Skeletal muscle satellite cell (primary cell): ENCODE measurements at regions not wholly inside any gene's neighbourhood (a gene's known extent, or its start where the extent isn't known, plus 50 kb on each side); places are given as distances from the start of the nearest gene placed in this dataset.
"Not testable (repeated sequence)": the region's sequence is repeated elsewhere in the genome, so short reads cannot be mapped to it uniquely, and the experiment has no call there.

Experiments
- H3K27me3 ChIP-seq: 2 replicates; pipeline ENCODE4 v1.7.0; 2013; ENCODE audit warnings: low read length; ENCODE audit not compliant: control insufficient read depth, insufficient read depth
- H3K36me3 ChIP-seq: 2 replicates; pipeline ENCODE4 v1.7.0; 2013; ENCODE audit warnings: mild to moderate bottlenecking, control low read depth, low read length; ENCODE audit not compliant: insufficient read depth
- H3K4me1 ChIP-seq: 2 replicates; pipeline ENCODE4 v1.7.0; 2013; ENCODE audit warnings: low read length; ENCODE audit not compliant: control insufficient read depth, insufficient read depth
- H3K4me2 ChIP-seq: 2 replicates; pipeline ENCODE4 v1.7.0; 2013; ENCODE audit warnings: mild to moderate bottlenecking, low read length
- H3K4me3 ChIP-seq: 2 replicates; pipeline ENCODE4 v1.7.0; 2013; ENCODE audit warnings: low read length
- H3K9ac ChIP-seq: 2 replicates; pipeline ENCODE4 v1.7.0; 2013; ENCODE audit warnings: mild to moderate bottlenecking, low read depth, low read length, moderate library complexity
- H3K9me3 ChIP-seq: replicated peaks from 2 replicates; pipeline ENCODE4 v1.7.0; 2013; ENCODE audit warnings: mild to moderate bottlenecking, control low read depth, low read length

DNA sequence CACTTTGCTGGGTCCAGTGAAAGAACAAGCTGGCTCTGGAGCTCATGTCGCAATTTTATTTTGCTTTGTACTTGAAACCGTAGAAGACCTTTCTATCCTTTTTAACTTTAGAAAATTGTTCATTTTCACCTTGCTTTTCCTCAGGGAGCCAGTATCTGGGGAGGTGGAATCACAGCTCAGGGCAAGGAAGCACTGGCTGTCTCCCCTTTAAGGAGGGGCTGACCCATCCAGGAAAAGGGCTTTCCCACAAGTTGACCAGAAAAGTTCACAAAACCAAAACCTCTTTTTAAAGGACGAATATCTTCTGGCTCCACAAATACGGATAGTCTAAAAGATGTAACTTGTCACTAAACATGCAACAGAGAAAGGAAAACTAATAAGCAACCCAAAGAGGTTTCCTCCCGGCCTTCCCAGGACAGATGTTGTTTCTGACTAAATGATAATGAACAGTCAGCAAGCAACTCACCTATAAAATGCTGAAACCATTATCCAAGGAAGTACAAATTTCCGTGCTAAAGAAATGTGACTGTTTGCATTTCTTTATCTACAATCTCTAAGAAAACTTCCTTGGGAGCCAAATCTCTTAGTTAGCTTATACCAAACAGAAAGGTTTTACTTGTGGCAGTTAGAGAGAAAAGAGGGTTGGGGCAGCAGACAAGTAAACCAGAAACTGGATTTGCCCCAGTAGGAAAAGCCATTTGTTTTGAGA is 278.2 kb downstream of the PLK2 start:
- Histone ChIP-seq H3K4me3 (no peak overlapping the region), H3K36me3 (no peaks in the 10 kb centered on the region), H3K27me3 (no peaks in the 10 kb centered on the region), H3K4me2 (no peak overlapping the region), H3K9me3 (no peaks in the 10 kb centered on the region), H3K9ac (no peak overlapping the region), H3K4me1 (peaks cover 49% of the 10 kb centered on the region)

DNA sequence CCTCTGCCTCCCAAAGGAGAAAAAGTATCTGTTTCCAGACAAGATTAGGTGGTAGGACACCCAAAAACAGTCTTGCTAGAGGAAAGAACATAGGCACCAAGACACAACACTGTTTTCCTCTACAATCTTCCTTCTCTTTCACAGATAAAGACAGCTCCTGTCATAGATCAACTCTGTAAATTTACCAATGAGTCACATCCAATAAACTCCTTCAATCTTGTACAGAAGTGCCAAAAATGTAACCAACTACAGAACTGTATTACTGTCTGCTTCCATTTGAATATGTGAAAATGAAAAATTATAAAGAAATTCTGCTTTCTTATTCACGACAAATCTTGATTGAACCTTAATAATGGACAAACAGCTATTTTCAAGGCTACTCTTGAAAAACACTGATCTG is 286.9 kb downstream of the PLK2 start:
- Histone ChIP-seq H3K9me3 (no peaks in the 10 kb centered on the region), H3K9ac (no peak overlapping the region), H3K27me3 (no peaks in the 10 kb centered on the region), H3K4me3 (no peak overlapping the region), H3K4me2 (no peak overlapping the region), H3K4me1 (no peaks in the 10 kb centered on the region), H3K36me3 (no peaks in the 10 kb centered on the region)

DNA sequence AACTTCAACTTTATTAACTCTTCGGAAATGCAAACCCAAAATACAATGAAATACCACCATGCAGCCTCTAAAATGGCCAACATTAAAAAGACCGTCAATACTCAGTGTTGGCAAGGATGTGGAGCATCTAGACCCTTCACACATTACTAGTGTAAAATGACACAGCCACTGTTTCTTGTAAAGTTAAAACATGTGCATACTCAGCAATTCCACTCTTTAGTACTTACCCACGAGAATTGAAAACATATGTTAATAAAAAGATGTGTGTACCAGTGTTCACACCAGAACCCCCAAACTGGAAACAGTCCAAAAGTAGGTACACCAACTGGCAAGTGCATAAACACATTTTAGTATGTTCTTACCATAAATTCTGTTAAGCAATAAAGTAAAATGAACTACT is 294.7 kb downstream of the PLK2 start:
- Histone ChIP-seq H3K4me1 (no peaks in the 10 kb centered on the region), H3K27me3 (no peaks in the 10 kb centered on the region)

DNA sequence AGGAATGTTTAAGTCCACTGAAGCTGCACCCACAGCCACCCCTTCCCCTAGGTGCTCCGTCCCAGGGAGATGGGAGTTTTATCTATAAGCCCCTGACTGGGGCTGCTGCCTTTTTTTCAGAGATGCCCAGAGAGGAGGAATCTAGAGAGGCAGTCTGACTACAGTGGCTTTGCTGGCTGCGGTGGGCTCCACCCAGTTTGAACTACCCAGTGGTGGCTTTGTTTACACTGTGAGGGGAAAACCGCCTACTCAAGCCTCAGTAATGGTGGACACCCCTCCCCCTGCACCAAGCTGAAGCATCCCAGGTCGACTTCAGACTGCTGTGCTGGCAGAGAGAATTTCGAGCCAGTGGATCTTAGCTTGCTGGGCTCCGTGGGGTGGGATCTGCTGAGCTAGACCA is 298.0 kb downstream of the PLK2 start:
- H3K27me3 ChIP-seq, H3K4me1 ChIP-seq, H3K9me3 ChIP-seq, H3K4me2 ChIP-seq, H3K9ac ChIP-seq, H3K36me3 ChIP-seq, H3K4me3 ChIP-seq: not testable (repeated sequence)

More for the DNA sequence above, 294.7 kb downstream of the PLK2 start:
- Histone ChIP-seq H3K9ac (no peak overlapping the region), H3K36me3 (no peaks in the 10 kb centered on the region), H3K4me3 (no peak overlapping the region), H3K9me3 (no peaks in the 10 kb centered on the region), H3K4me2 (no peak overlapping the region)

DNA sequence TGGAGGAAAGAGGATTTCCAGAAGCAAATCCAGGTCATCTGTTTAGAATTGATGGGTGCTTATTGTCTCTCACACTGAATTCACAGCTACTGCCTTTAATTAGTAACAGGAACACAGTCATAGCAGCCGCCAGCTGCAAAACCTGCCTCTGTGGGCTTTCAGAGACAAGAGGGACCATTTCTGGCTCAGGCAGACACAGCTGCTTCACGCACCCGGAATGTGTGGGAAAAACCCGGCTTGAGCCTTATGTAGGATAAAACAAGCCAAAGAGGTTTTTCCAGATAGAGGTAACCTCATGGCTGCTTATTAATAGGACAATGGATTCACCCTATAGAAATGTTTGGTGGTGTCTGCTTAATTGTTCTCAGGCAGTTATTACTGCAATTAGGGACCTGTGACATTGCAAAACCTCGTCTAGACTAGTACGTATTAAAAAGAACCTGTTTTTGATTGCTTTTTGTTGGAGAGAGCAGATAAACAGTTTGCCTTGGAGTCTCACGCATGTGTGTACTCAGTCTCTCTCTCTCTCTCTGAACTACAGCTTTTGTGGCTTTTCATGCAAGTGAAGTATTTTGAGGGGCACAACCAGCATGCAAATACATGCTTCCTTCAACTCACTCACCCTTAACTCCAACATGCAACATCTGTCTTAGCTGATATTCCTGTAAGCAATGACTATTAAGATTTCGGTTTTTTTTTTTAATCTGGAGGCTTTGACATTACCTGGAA is 302.7 kb downstream of the PLK2 start:
- Histone ChIP-seq H3K27me3 (no peaks in the 10 kb centered on the region), H3K4me3 (no peak overlapping the region), H3K36me3 (no peaks in the 10 kb centered on the region), H3K4me1 (peaks cover 10% of the 10 kb centered on the region), H3K9me3 (no peaks in the 10 kb centered on the region), H3K4me2 (no peak overlapping the region), H3K9ac (no peak overlapping the region)

DNA sequence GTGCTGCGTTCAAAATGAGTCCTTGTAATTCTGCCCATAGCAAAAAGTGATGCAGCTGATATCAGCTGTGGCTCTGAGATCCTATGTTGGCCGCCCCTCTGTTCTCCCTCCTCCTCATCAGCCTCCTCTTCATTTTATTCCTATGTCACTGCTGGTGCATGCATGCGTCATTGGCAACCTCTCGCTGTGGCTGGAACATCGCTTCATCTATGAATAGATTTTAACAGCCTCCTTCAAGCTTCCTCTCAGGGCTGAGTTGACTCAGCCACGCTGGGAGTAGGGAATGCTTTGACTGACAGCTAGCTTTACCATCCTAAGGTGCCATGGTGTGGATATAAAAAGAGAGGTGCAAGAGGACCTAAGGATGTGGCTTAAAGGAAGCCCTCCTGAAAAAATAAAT is 303.5 kb downstream of the PLK2 start:
- H3K9ac ChIP-seq: no peak overlapping the region
- no peaks in the 10 kb centered on the region for H3K36me3 ChIP-seq
- no peaks in the 10 kb centered on the region for H3K9me3 ChIP-seq
- peak overlapping the region; percentile 32 for H3K4me2 ChIP-seq
- H3K4me3 ChIP-seq: no peak overlapping the region
- no peaks in the 10 kb centered on the region for H3K27me3 ChIP-seq
- peaks cover 10% of the 10 kb centered on the region for H3K4me1 ChIP-seq

DNA sequence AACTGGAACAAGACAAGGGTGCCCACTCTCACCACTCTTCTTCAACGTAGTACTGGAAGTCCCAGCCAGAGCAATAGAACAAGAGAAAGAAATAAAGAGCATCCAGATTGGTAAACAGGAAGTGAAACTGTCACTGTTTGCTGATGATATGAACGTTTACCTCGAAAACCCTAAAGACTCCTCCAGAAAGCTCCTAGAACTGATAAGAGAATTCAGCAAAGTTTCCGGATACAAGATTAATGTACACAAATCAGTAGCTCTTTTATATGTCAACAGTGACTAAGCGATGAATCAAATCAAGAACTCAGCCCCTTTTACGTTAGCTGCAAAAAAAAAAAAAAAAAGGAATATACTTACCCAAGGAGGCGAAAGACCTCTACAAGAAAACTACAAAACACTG is 306.6 kb downstream of the PLK2 start:
- no peak overlapping the region for H3K4me2 ChIP-seq
- no peak overlapping the region for H3K4me3 ChIP-seq
- H3K27me3 ChIP-seq: no peaks in the 10 kb centered on the region
- H3K9me3 ChIP-seq: no peaks in the 10 kb centered on the region
- H3K36me3 ChIP-seq: no peaks in the 10 kb centered on the region
- peaks cover 10% of the 10 kb centered on the region for H3K4me1 ChIP-seq
- no peak overlapping the region for H3K9ac ChIP-seq

DNA sequence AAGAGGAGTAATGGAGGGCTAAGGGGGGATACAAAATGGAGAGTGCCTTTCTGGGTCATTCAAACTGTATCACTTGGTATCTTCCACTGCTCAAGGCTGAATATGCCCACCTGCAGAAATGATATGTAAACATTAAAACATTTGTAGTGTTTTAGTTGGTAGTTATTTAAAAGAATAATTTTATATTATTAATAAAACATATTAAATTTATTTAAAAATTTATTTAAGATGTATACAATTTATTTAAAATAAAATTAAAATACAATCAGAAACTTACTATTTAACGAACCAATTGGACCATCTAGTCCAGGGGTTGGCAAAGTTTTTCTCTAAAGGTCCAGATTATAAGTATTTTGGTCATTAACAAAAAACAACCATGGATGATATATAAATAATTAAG is 308.5 kb downstream of the PLK2 start:
- H3K4me1 ChIP-seq: peaks cover 3% of the 10 kb centered on the region
- H3K4me3 ChIP-seq: no peak overlapping the region
- H3K27me3 ChIP-seq: no peaks in the 10 kb centered on the region
- H3K9me3 ChIP-seq: no peaks in the 10 kb centered on the region
- no peak overlapping the region for H3K9ac ChIP-seq
- no peaks in the 10 kb centered on the region for H3K36me3 ChIP-seq
- no peak overlapping the region for H3K4me2 ChIP-seq

DNA sequence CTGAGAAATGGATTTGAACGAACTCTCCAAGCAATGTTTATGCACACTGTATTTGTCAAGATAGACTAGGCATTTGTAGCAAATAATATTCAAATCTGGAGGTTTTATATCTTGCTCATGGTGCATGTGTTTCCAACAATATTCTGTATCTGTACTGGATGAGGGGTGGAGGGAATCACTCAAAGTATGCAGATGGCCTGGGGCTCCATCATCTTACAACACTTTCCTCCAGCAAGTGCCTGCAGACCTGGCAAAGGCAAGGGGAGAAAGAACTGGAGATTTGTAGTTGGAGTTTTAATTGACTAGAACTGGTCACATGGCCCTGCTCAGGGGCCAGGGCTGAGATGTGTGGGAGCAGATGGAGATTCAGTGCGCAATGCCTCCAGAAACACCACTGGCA is 309.0 kb downstream of the PLK2 start:
- Histone ChIP-seq H3K9me3 (no peaks in the 10 kb centered on the region), H3K9ac (no peak overlapping the region), H3K4me1 (no peaks in the 10 kb centered on the region), H3K27me3 (no peaks in the 10 kb centered on the region), H3K36me3 (no peaks in the 10 kb centered on the region), H3K4me2 (no peak overlapping the region), H3K4me3 (no peak overlapping the region)

DNA sequence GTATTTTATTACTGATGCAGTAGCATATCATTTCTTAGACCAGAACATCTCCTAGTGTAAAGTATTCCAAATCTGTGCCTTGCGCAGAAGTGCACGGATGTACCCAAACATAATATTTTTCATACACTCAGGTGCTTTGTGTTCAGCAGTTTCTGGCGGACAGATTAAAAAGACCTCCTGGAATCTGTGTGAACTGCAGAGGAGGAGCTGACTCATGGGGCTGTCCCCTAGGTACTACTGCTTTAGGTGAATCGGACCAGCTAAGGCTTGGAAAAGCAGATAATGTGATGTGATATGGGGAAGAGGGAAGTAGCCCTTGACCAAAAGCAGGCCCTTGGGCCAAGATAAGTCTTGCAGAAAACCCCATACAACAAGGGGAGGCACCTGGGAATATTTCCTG is 310.1 kb downstream of the PLK2 start:
- no peaks in the 10 kb centered on the region for H3K36me3 ChIP-seq
- no peaks in the 10 kb centered on the region for H3K27me3 ChIP-seq
- no peak overlapping the region for H3K4me3 ChIP-seq
- no peaks in the 10 kb centered on the region for H3K4me1 ChIP-seq
- no peak overlapping the region for H3K4me2 ChIP-seq
- no peaks in the 10 kb centered on the region for H3K9me3 ChIP-seq
- H3K9ac ChIP-seq: no peak overlapping the region

DNA sequence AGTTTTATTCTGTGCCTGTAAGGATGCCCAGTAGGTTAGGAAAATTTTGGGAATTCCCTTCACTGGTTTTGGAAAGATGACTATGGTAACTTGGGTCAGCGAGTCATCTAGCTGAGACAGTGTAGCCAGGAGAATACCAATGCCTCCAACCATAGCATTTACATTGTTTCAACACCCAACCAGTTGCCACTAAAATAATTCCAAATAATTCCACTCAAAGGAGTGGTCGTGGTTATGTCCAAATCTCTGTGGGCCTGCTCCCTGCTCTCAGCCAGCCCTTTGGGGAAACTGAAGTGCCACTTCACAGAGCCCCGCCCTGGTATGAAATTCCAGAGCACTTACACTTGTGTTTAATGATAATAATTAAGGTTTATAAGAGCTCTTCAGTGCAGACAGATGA is 310.5 kb downstream of the PLK2 start:
- Histone ChIP-seq H3K9ac (no peak overlapping the region), H3K36me3 (no peaks in the 10 kb centered on the region), H3K4me1 (no peaks in the 10 kb centered on the region), H3K27me3 (no peaks in the 10 kb centered on the region), H3K4me2 (no peak overlapping the region), H3K4me3 (no peak overlapping the region), H3K9me3 (no peaks in the 10 kb centered on the region)

DNA sequence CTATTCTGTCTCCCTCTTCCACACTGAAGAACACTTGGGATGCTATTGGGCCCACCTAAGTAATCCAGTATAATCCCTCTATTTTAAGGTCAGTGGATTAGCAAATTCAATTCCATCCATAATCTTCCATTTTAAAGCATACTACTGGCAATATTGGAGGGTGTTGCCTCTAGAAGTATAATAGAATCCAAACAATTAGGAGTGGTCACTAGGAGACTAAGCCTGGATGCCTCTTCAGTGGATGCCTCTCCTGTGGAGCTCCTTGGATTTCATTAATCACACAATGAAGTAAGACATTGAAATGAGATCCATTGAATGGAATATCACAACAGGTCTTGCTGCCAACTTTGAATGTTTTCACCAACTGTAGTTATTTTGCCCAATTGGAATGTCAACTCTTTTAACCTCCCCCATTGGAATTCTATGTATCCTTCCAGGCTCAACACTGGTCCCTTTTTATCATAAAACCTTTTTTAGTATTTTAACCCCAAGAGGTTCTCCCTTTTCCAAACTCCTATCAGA is 311.6 kb downstream of the PLK2 start:
- no peaks in the 10 kb centered on the region for H3K27me3 ChIP-seq
- H3K9me3 ChIP-seq: no peaks in the 10 kb centered on the region
- no peak overlapping the region for H3K4me3 ChIP-seq
- H3K4me2 ChIP-seq: no peak overlapping the region
- H3K36me3 ChIP-seq: no peaks in the 10 kb centered on the region
- H3K4me1 ChIP-seq: no peaks in the 10 kb centered on the region
- H3K9ac ChIP-seq: no peak overlapping the region
